Keratinocyte (primary cell): ENCODE measurements at regions not wholly inside any gene's neighbourhood (a gene's known extent, or its start where the extent isn't known, plus 50 kb on each side); places are given as distances from the start of the nearest gene placed in this dataset.

Source experiments
- CTCF ChIP-seq, 3 experiments: IDR thresholded peaks in 1 of 3; conservative IDR thresholded peaks in 1 of 3; optimal IDR thresholded peaks in 1 of 3; 2 replicates in 2 of 3; 3 replicates in 1 of 3; pipeline versions ENCODE3 to v1.5.1; 2011; ENCODE audit warnings: low read length in 3 of 3, mild to moderate bottlenecking in 3 of 3, moderate library complexity in 2 of 3, control low read depth in 1 of 3, inconsistent platforms in 1 of 3; ENCODE audit not compliant: insufficient read depth in 2 of 3; ENCODE audit errors: extremely low read depth in 1 of 3
- EZH2 ChIP-seq: IDR thresholded peaks from one replicate; pipeline ENCODE4 v1.6.1; 2012; ENCODE audit warnings: inconsistent platforms, mild to moderate bottlenecking, low read length, moderate library complexity

- TF ChIP-seq CTCF (optimal IDR thresholded peaks at IDR 0.05 in 1 of 3, IDR thresholded peaks at IDR 0.05 in 1 of 3, conservative IDR thresholded peaks at IDR 0.05 in 1 of 3; ENCODE audit: extremely low read depth in 1 of 3, insufficient read depth in 2 of 3, low read length in 3 of 3) (no peak), EZH2 (no peak)
Measured at GRCh38 chr6:102356170-102356569, 962.7 kb downstream of the GRIK2 start.
